ENCODE measurements at regions not wholly inside any gene's neighbourhood (a gene's known extent, or its start where the extent isn't known, plus 50 kb on each side); places are given as distances from the start of the nearest gene placed in this dataset.

DNA sequence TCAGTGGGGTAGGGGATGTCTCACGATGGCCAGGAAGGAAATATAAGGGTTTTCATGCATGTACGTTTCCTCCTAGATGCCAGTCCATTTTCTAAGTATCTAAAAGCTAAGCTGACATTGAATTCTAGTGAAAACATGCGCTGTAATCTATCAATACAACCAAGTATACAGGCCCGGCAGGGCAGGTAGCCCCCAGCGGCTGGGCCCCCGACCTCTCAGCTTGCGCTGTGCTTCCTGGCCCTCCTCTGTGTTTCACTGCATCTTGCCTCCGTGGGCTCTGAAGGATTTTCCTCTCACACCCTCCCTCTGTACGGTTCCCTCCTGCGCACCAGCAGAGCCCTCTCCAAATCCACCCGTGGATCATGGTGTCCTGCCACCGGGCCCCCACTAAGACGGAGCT, 524.8 kb downstream of the ZNF516 start:
- TF ChIP-seq POLR2AphosphoS5 (IDR thresholded peaks at IDR 0.05) = no peak
- TF ChIP-seq, protein P1, sequence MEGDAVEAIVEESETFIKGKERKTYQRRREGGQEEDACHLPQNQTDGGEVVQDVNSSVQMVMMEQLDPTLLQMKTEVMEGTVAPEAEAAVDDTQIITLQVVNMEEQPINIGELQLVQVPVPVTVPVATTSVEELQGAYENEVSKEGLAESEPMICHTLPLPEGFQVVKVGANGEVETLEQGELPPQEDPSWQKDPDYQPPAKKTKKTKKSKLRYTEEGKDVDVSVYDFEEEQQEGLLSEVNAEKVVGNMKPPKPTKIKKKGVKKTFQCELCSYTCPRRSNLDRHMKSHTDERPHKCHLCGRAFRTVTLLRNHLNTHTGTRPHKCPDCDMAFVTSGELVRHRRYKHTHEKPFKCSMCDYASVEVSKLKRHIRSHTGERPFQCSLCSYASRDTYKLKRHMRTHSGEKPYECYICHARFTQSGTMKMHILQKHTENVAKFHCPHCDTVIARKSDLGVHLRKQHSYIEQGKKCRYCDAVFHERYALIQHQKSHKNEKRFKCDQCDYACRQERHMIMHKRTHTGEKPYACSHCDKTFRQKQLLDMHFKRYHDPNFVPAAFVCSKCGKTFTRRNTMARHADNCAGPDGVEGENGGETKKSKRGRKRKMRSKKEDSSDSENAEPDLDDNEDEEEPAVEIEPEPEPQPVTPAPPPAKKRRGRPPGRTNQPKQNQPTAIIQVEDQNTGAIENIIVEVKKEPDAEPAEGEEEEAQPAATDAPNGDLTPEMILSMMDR (IDR thresholded peaks at IDR 0.05) = no peak
- no peak for TF ChIP-seq POLR2A (IDR thresholded peaks at IDR 0.05)
- no peak for TF ChIP-seq EP300 (IDR thresholded peaks at IDR 0.05)
